H1 (cell line): ENCODE measurements at regions not wholly inside any gene's neighbourhood (a gene's known extent, or its start where the extent isn't known, plus 50 kb on each side); places are given as distances from the start of the nearest gene placed in this dataset.

Source experiments
- CHD7 ChIP-seq: fragments of 300-600 bp; sonication (generic); IDR thresholded peaks from 2 replicates; pipeline ENCODE4 v1.7.1; 2012; ENCODE audit warnings: low read length, moderate library complexity, mild to moderate bottlenecking, inconsistent platforms; ENCODE audit not compliant: insufficient replicate concordance
- CREB1 ChIP-seq: IDR thresholded peaks from 2 replicates; pipeline ENCODE4 v1.6.1; 2012; ENCODE audit warnings: inconsistent platforms
- JUND ChIP-seq: IDR thresholded peaks from 2 replicates; pipeline ENCODE4 v1.6.1; 2011; ENCODE audit warnings: mild to moderate bottlenecking, improper control_type of control experiment, low read length
- SIRT6 ChIP-seq: IDR thresholded peaks from one replicate; pipeline ENCODE4 v1.7.1; 2012; ENCODE audit warnings: low read length, inconsistent platforms
- SP1 ChIP-seq: IDR thresholded peaks from 2 replicates; pipeline ENCODE4 v1.6.1; 2011; ENCODE audit warnings: low read depth, low read length
- SP2 ChIP-seq: IDR thresholded peaks from 2 replicates; pipeline ENCODE4 v1.6.1; 2012; ENCODE audit warnings: mild to moderate bottlenecking, low read length, inconsistent platforms

- TF ChIP-seq CHD7 (no peak), SP1 (no peak), JUND (no peak), SIRT6 (no peak), CREB1 (no peak), SP2 (no peak)
These were observed 2292.8 kb downstream of the TP53TG3F start (continued) for GRCh38 chr16:35752012-35752772.
